HepG2 (cell line): ENCODE measurements at regions not wholly inside any gene's neighbourhood (a gene's known extent, or its start where the extent isn't known, plus 50 kb on each side); places are given as distances from the start of the nearest gene placed in this dataset.

Experiments used
- ATAC-seq: fragments of 200-7000 bp; cut with Tn5 transposase; 3 replicates; pipeline ENCODE4 v1.9.1; 2020; ENCODE audit warnings: mild to moderate bottlenecking, moderate library complexity
- BruUV-seq: library from RNA; stranded (reverse); fragments of 400-500 nt; replicated peaks from 2 replicates; lab custom pipeline; 2021; lab: Mats Ljungman, UMichigan
- CTCF ChIA-PET: fragments of 300-600 bp; formaldehyde crosslinking; extraction: SDS; loops from one replicate; lab custom pipeline; 2021; ENCODE audit warnings: low total read pairs, inconsistent platforms, low intra/inter-chr PET ratio; lab: Yijun Ruan, JAX
- POLR2A ChIA-PET: fragments of 350-600 bp; sonication (Branson Sonifier 250); formaldehyde crosslinking; loops from one replicate; lab custom pipeline; 2020; ENCODE audit warnings: antibody characterized with exemption, inconsistent platforms; lab: Yijun Ruan, JAX
- DNase-seq: peaks from one replicate; pipeline ENCODE4 v3.0.0-alpha.2; 2015; ENCODE audit warnings: low spot score
- FAIRE-seq: peaks from 3 replicates; lab custom pipeline; 2011; peaks lifted over from hg19 to GRCh38; lab: Jason Lieb, UNC
- H2AFZ ChIP-seq: one replicate; pipeline ENCODE4 v1.6.1; 2011; ENCODE audit warnings: low read length, inconsistent platforms
- H3K27ac ChIP-seq: fragments of 300-600 bp; 3 replicates; pipeline ENCODE4 v1.8.0; 2011; ENCODE audit warnings: mixed run types, mild to moderate bottlenecking, mixed read lengths, low read length, inconsistent platforms; ENCODE audit not compliant: insufficient read depth; ENCODE audit errors: extremely low read length
- H3K27me3 ChIP-seq, 2 experiments: fragments of 200-600 bp in 1 of 2; 2 replicates in 1 of 2; 3 replicates in 1 of 2; pipeline versions ENCODE4 v1.6.0 to v1.8.0; 2011; ENCODE audit warnings: low read length in 2 of 2, mild to moderate bottlenecking in 2 of 2, moderate library complexity in 2 of 2, inconsistent platforms in 1 of 2; ENCODE audit not compliant: insufficient read depth in 2 of 2, control insufficient read depth in 1 of 2
- H3K36me3 ChIP-seq, 2 experiments: fragments of 200-600 bp in 1 of 2; replicated peaks in 1 of 2; 2 replicates in 1 of 2; 3 replicates in 1 of 2; pipeline versions ENCODE4 v1.5.1 to v1.8.0; 2011; ENCODE audit warnings: low read length in 2 of 2, inconsistent platforms in 1 of 2; ENCODE audit not compliant: insufficient read depth in 2 of 2, control insufficient read depth in 1 of 2
- H3K4me1 ChIP-seq: 2 replicates; pipeline ENCODE4 v1.5.1; 2012; ENCODE audit warnings: low read length, inconsistent platforms; ENCODE audit not compliant: insufficient read depth
- H3K4me2 ChIP-seq: 2 replicates; pipeline ENCODE4 v1.6.0; 2011; ENCODE audit warnings: low read depth, low read length, inconsistent platforms
- H3K4me3 ChIP-seq, 3 experiments: fragments of 200-600 bp in 1 of 3; sonication (generic), shearing (Covaris generic) in 1 of 3; replicated peaks in 1 of 3; 2 replicates each; pipeline ENCODE4 v1.5.1; 2011 to 2016; ENCODE audit warnings: low read length in 3 of 3, inconsistent platforms in 2 of 3, low read depth in 2 of 3, mild to moderate bottlenecking in 2 of 3, control low read depth in 1 of 3, mixed read lengths in 1 of 3; ENCODE audit not compliant: insufficient read depth in 1 of 3
- H3K79me2 ChIP-seq: one replicate; pipeline ENCODE4 v1.6.1; 2011; ENCODE audit warnings: low read length, inconsistent platforms; ENCODE audit not compliant: insufficient read depth
- H3K9ac ChIP-seq: 2 replicates; pipeline ENCODE4 v1.6.0; 2011; ENCODE audit warnings: mild to moderate bottlenecking, low read depth, low read length, inconsistent platforms; ENCODE audit not compliant: insufficient read depth
- H3K9me3 ChIP-seq: 2 replicates; pipeline ENCODE4 v1.5.1; 2012; ENCODE audit warnings: mild to moderate bottlenecking, low read length
- H4K20me1 ChIP-seq: 2 replicates; pipeline ENCODE4 v1.6.0; 2011; ENCODE audit warnings: inconsistent platforms, mild to moderate bottlenecking, low read length, moderate library complexity; ENCODE audit not compliant: insufficient read depth
- CBX1 ChIP-seq: IDR thresholded peaks from one replicate; pipeline ENCODE4 v1.6.1; 2016; ENCODE audit warnings: antibody characterized with exemption, low read depth
- CENPX ChIP-seq: sonication (generic); formaldehyde crosslinking; IDR thresholded peaks from 2 replicates; pipeline ENCODE4 v1.9.0; 2021; ENCODE audit warnings: mild to moderate bottlenecking, missing genetic modification reagents, moderate library complexity
- GZF1 ChIP-seq: sonication (generic); formaldehyde crosslinking; IDR thresholded peaks from 2 replicates; pipeline ENCODE4 v1.5.1; 2020; ENCODE audit warnings: mild to moderate bottlenecking, missing genetic modification reagents
- HIVEP1 ChIP-seq: sonication (generic); formaldehyde crosslinking; IDR thresholded peaks from 2 replicates; pipeline ENCODE4 v1.4.0; 2020; ENCODE audit warnings: mild to moderate bottlenecking, missing genetic modification reagents
- HNF4A ChIP-seq: sonication (generic); formaldehyde crosslinking; IDR thresholded peaks from 2 replicates; pipeline ENCODE4 v1.4.0; 2020; ENCODE audit warnings: missing genetic modification reagents
- HNRNPH1 ChIP-seq: fragments of 200-400 bp; formaldehyde crosslinking; optimal IDR thresholded peaks from 2 replicates; pipeline ENCODE3; 2017; ENCODE audit warnings: mild to moderate bottlenecking, low read depth, low read length
- NFE2 ChIP-seq: sonication (generic); formaldehyde crosslinking; IDR thresholded peaks from 2 replicates; pipeline ENCODE4 v1.4.0; 2020; ENCODE audit warnings: missing genetic modification reagents
- SOX13 ChIP-seq, 3 experiments: fragments of 450-650 bp in 1 of 3; sonication (generic) in 1 of 3; formaldehyde crosslinking in 1 of 3; IDR thresholded peaks in 2 of 3; conservative IDR thresholded peaks in 1 of 3; 2 replicates each; pipeline versions ENCODE4 v1.5.0 to v1.6.1; 2016 to 2020; ENCODE audit warnings: antibody characterized with exemption in 1 of 3, mild to moderate bottlenecking in 1 of 3, missing compliant biosample characterization in 1 of 3, missing genetic modification reagents in 1 of 3, moderate library complexity in 1 of 3
- TIGD3 ChIP-seq: sonication (generic); formaldehyde crosslinking; IDR thresholded peaks from 2 replicates; pipeline ENCODE4 v1.5.1; 2020; ENCODE audit warnings: mild to moderate bottlenecking, missing genetic modification reagents, borderline replicate concordance
- ZBTB7B ChIP-seq: sonication (generic); formaldehyde crosslinking; IDR thresholded peaks from 2 replicates; pipeline ENCODE4 v1.4.0; 2020; ENCODE audit warnings: missing genetic modification reagents
- ZNF180 ChIP-seq: sonication (generic); formaldehyde crosslinking; IDR thresholded peaks from 2 replicates; pipeline ENCODE4 v1.4.0; 2020; ENCODE audit warnings: low read depth, missing genetic modification reagents, borderline replicate concordance
- ZNF354B ChIP-seq: sonication (generic); formaldehyde crosslinking; IDR thresholded peaks from 2 replicates; pipeline ENCODE4 v1.8.0; 2022; ENCODE audit warnings: mild to moderate bottlenecking, missing genetic modification reagents
- ZNF788 ChIP-seq: sonication (generic); formaldehyde crosslinking; IDR thresholded peaks from 2 replicates; pipeline ENCODE4 v1.5.0; 2020; ENCODE audit warnings: mild to moderate bottlenecking, missing genetic modification reagents, borderline replicate concordance
- ZNF879 ChIP-seq: sonication (generic); formaldehyde crosslinking; IDR thresholded peaks from 2 replicates; pipeline ENCODE4 v1.8.1; 2023; ENCODE audit warnings: missing genetic modification reagents
- WGBS: methylation state at CpG from one replicate; pipeline ENCODE4 v1.1.6; 2017; ENCODE audit warnings: low lambda C conversion rate; 5-methylcytosine and 5-hydroxymethylcytosine counted together
- in situ Hi-C: cut with HindIII; loops from 2 replicates; pipeline ENCODE4 v1.10.0; 2017; ENCODE audit warnings: low pct_unique_long_range_greater_than_20kb; ENCODE audit not compliant: extremely low pct_ligation_motif_present
- intact Hi-C: fragments of 100-400 bp; cut with micrococcal nuclease; formaldehyde crosslinking; loops from one replicate; pipeline ENCODE4 v1.10.0; 2022; ENCODE audit not compliant: unreplicated experiment
- TF ChIP-seq, protein P1 (sequence below): sonication (generic); formaldehyde crosslinking; conservative IDR thresholded peaks from 2 replicates; pipeline ENCODE4 v1.4.0; 2020; ENCODE audit warnings: mild to moderate bottlenecking, missing genetic modification reagents, moderate library complexity

DNA sequence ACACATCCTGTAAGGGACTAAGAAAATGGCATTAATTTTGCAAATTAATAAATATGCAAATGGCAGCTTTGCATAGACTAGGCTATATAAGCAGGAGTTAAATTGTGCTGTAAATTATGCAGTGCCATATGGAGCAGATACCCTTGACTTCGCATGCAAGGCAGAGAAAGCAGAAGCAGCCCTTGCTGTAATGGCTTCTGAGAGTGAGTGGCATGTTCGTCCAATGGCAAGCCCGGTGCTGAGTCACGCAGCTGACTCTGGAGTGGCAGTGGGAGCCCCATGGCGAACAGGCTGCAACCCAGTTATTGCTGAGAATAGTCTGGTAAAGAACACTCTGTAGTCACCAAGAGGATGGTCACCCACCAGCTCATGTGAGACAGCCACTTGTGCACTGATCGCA is 1186.5 kb downstream of the TYW1 start (continued):
- TF ChIP-seq CBX1 (no peak), ZNF788 (CRISPR knock-in tag) (no peak), GZF1 (CRISPR knock-in tag) (no peak), SOX13 (IDR thresholded peaks at IDR 0.05) (no peak), SOX13 (CRISPR knock-in tag; conservative IDR thresholded peaks at IDR 0.05 in 1 of 2, IDR thresholded peaks at IDR 0.05 in 1 of 2) (no peak), ZBTB7B (CRISPR knock-in tag) (no peak)

DNA sequence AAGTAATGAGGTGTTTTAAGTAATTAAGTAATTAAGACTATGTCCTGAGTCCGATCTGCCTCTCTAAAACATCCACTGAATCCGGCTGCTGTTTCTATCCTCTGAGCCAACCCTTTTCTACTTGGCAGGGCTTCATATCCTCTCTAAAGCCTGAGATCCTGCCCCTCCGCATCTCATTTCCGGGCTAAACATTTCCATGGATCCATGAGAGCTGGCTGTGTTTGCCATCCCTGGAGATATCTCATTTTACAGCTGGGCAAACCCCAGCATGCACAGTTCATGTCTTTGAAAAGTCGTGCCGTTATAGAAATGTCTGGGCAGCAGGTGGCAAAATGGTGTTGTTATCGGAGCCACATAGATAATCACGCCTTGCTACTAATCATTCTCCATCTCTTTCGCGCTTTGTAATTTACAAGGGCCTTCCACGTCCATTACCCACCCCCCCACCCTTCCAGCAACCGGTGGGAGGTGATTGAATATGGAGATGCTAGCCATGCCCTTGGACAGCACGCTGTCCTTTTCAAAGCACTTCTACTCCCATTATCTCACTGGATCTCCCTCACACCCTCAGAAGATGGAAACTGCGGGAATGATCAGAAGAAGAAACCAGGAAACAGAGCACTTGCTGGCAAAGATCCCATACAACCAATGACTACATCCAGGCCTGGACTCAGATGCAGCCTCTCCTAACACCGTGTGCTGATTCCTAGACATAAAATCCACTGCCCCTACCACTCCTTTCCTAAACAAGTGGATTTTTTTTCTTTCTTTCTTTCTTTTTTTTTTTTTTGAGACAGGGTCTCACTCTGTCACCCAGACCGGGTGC is 1189.2 kb downstream of the TYW1 start:
- H3K4me2 ChIP-seq = no peak overlapping the region
- 43% methylated on average over 16 of the region's 16 CpGs for WGBS
- ATAC-seq (no peak), DNase-seq (no peak), FAIRE-seq (no peak)
- H2AFZ ChIP-seq = no peak overlapping the region
- no peaks in the 10 kb centered on the region for H4K20me1 ChIP-seq
- intact Hi-C loops (no loop called here), in situ Hi-C loops (no loop called here)
- no peak overlapping the region for H3K4me3 ChIP-seq
- no peak overlapping the region for H3K27ac ChIP-seq
- no peaks in the 10 kb centered on the region for H3K4me1 ChIP-seq
- no peaks in the 10 kb centered on the region for H3K27me3 ChIP-seq
- no TSS peak for BruUV-seq
- no peaks in the 10 kb centered on the region for H3K36me3 ChIP-seq
- ChIA-PET POLR2A (no interaction called here), CTCF (no interaction called here)
- no peaks in the 10 kb centered on the region for H3K79me2 ChIP-seq
- no peaks in the 10 kb centered on the region for H3K9me3 ChIP-seq
- no peak overlapping the region for H3K9ac ChIP-seq
- TF ChIP-seq ZNF180 (CRISPR knock-in tag) = no peak
- no peak for TF ChIP-seq ZNF354B (CRISPR knock-in tag)
- no peak for TF ChIP-seq HIVEP1 (CRISPR knock-in tag)
- no peak for TF ChIP-seq HNRNPH1
- no peak for TF ChIP-seq ZNF879 (CRISPR knock-in tag)
- TF ChIP-seq GZF1 (CRISPR knock-in tag) = no peak
- TF ChIP-seq, protein P1, sequence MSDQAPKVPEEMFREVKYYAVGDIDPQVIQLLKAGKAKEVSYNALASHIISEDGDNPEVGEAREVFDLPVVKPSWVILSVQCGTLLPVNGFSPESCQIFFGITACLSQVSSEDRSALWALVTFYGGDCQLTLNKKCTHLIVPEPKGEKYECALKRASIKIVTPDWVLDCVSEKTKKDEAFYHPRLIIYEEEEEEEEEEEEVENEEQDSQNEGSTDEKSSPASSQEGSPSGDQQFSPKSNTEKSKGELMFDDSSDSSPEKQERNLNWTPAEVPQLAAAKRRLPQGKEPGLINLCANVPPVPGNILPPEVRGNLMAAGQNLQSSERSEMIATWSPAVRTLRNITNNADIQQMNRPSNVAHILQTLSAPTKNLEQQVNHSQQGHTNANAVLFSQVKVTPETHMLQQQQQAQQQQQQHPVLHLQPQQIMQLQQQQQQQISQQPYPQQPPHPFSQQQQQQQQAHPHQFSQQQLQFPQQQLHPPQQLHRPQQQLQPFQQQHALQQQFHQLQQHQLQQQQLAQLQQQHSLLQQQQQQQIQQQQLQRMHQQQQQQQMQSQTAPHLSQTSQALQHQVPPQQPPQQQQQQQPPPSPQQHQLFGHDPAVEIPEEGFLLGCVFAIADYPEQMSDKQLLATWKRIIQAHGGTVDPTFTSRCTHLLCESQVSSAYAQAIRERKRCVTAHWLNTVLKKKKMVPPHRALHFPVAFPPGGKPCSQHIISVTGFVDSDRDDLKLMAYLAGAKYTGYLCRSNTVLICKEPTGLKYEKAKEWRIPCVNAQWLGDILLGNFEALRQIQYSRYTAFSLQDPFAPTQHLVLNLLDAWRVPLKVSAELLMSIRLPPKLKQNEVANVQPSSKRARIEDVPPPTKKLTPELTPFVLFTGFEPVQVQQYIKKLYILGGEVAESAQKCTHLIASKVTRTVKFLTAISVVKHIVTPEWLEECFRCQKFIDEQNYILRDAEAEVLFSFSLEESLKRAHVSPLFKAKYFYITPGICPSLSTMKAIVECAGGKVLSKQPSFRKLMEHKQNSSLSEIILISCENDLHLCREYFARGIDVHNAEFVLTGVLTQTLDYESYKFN = no peak
- no peak for TF ChIP-seq TIGD3
- TF ChIP-seq HNF4A = no peak
- TF ChIP-seq NFE2 (CRISPR knock-in tag) = no peak
- no peak for TF ChIP-seq CENPX (CRISPR knock-in tag)
